ENCODE measurements at regions not wholly inside any gene's neighbourhood (a gene's known extent, or its start where the extent isn't known, plus 50 kb on each side); places are given as distances from the start of the nearest gene placed in this dataset.

- TF ChIP-seq POLR2AphosphoS5 (IDR thresholded peaks at IDR 0.05) (no peak), POLR2A (IDR thresholded peaks at IDR 0.05) (no peak)
Observed at GRCh38 chr9:19699756-19700155, 89.1 kb downstream of the SLC24A2 start.
